Right lobe of liver (tissue), 4 donors: ENCODE measurements at regions not wholly inside any gene's neighbourhood (a gene's known extent, or its start where the extent isn't known, plus 50 kb on each side); places are given as distances from the start of the nearest gene placed in this dataset.

Experiments used
- CTCF ChIP-seq, 4 donors: fragments of 200-600 bp in 3 of 4; fragments of 450-650 bp in 1 of 4; IDR thresholded peaks; one replicate each; pipeline versions ENCODE4 v1.5.1 to v1.8.0; 2016 to 2022; ENCODE audit warnings: antibody characterized with exemption in 4 of 4, mild to moderate bottlenecking in 2 of 4
- POLR2A ChIP-seq: fragments of 450-650 bp; IDR thresholded peaks from one replicate; pipeline ENCODE4 v1.6.1; 2017; ENCODE audit warnings: antibody characterized with exemption, mild to moderate bottlenecking
- donor health status: DM: no; HTN: no; CAD: no.
- donor health status: DM: no; HTN: no; CAD: no.
- donor health status: DM: no; HTN: yes; CAD: no.

GRCh38 chr16:17029602-17030350 lies 441.0 kb downstream of the XYLT1 start:
- no peak for TF ChIP-seq CTCF (IDR thresholded peaks at IDR 0.05)
- no peak for TF ChIP-seq POLR2A
